ENCODE measurements at regions not wholly inside any gene's neighbourhood (a gene's known extent, or its start where the extent isn't known, plus 50 kb on each side); places are given as distances from the start of the nearest gene placed in this dataset.

DNA sequence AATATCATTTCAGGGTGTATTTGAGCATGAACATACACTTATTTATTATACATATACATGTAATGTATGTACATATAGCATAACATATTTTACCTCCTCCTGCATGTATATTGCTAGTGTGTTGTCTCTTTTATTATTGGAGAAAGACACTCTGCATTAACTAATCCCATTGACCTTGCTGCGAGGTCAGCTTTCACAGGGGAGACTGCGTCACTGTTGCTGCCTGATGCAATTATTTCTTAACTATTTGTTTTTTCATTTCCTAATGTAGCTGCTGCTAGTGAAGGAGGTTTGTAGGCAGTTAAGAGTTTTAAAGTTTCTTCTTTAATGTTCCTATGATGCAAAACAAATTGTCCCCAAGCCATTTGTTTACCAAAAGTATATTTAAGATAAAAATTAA lies 185.4 kb upstream of the CNTN5 start:
- no peaks in the 10 kb centered on the region for H3K4me1 Mint-ChIP-seq

DNA sequence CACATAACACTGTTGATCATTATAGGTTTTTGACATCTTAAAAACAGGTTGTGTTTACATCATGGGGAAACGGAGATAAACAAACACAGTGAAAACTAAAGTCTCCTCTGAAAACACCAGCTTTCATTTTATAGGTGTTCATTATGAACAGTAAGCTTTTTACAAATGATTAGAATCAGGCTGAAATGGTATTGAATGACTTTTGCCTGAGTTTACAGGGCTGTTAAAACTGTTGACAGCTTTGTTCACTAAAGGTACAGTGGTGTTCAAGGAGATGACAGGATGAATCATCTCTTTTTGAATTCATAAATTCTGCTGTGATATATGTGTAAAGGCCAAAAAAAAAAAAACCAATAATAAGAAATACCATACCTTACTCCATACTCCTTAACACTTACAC lies 184.6 kb upstream of the CNTN5 start:
- no peaks in the 10 kb centered on the region for H3K27me3 ChIP-seq
- H3F3A ChIP-seq (ENCODE audit: low read depth): no peaks in the 10 kb centered on the region
- H3K79me2 ChIP-seq (ENCODE audit: low read depth): no peaks in the 10 kb centered on the region
- no peak overlapping the region for H3K4me2 ChIP-seq
- H3K4me3 ChIP-seq: no peak overlapping the region
- no peaks in the 10 kb centered on the region for H3K9me3 Mint-ChIP-seq
- no peaks in the 10 kb centered on the region for H3K27me3 Mint-ChIP-seq (ENCODE audit: insufficient read depth, low read depth)
- no peaks in the 10 kb centered on the region for H4K20me1 ChIP-seq (ENCODE audit: low read depth)
- H2AFZ ChIP-seq (replicated peaks): no peak overlapping the region
- H3K36me3 ChIP-seq: no peaks in the 10 kb centered on the region
- no peak overlapping the region for H3K9ac ChIP-seq
- H3K4me1 Mint-ChIP-seq: no peaks in the 10 kb centered on the region
- H3K27ac ChIP-seq: no peak overlapping the region
- H3K9me3 ChIP-seq (ENCODE audit: low read depth): no peaks in the 10 kb centered on the region
- no peak overlapping the region for H3K27ac Mint-ChIP-seq
- TF ChIP-seq, protein P1, sequence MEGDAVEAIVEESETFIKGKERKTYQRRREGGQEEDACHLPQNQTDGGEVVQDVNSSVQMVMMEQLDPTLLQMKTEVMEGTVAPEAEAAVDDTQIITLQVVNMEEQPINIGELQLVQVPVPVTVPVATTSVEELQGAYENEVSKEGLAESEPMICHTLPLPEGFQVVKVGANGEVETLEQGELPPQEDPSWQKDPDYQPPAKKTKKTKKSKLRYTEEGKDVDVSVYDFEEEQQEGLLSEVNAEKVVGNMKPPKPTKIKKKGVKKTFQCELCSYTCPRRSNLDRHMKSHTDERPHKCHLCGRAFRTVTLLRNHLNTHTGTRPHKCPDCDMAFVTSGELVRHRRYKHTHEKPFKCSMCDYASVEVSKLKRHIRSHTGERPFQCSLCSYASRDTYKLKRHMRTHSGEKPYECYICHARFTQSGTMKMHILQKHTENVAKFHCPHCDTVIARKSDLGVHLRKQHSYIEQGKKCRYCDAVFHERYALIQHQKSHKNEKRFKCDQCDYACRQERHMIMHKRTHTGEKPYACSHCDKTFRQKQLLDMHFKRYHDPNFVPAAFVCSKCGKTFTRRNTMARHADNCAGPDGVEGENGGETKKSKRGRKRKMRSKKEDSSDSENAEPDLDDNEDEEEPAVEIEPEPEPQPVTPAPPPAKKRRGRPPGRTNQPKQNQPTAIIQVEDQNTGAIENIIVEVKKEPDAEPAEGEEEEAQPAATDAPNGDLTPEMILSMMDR (IDR thresholded peaks at IDR 0.05): no peak
- TF ChIP-seq EZH2 (IDR thresholded peaks at IDR 0.05): no peak
- H3K36me3 Mint-ChIP-seq: no peaks in the 10 kb centered on the region
- DNase-seq (ENCODE audit: low spot score): no peak
- no peak overlapping the region for H3K4me3 Mint-ChIP-seq
- H3K4me1 ChIP-seq: no peaks in the 10 kb centered on the region

More for the DNA sequence above, 185.4 kb upstream of the CNTN5 start:
- no peaks in the 10 kb centered on the region for H3K36me3 Mint-ChIP-seq
- Histone ChIP-seq H3K36me3 (no peaks in the 10 kb centered on the region), H3K4me1 (no peaks in the 10 kb centered on the region), H3K79me2 (ENCODE audit: low read depth) (no peaks in the 10 kb centered on the region), H3K9me3 (ENCODE audit: low read depth) (no peaks in the 10 kb centered on the region), H4K20me1 (ENCODE audit: low read depth) (no peaks in the 10 kb centered on the region), H3K4me3 (no peak overlapping the region), H3K9ac (no peak overlapping the region), H3K27ac (no peak overlapping the region), H3K4me2 (no peak overlapping the region), H3K27me3 (no peaks in the 10 kb centered on the region), H3F3A (ENCODE audit: low read depth) (no peaks in the 10 kb centered on the region), H2AFZ (replicated peaks) (no peak overlapping the region)
- H3K9me3 Mint-ChIP-seq: no peaks in the 10 kb centered on the region
- no peak for DNase-seq (ENCODE audit: low spot score)
- no peaks in the 10 kb centered on the region for H3K27me3 Mint-ChIP-seq (ENCODE audit: insufficient read depth, low read depth)
- no peak overlapping the region for H3K4me3 Mint-ChIP-seq
- no peak for TF ChIP-seq EZH2 (IDR thresholded peaks at IDR 0.05)
- TF ChIP-seq, protein P1 (IDR thresholded peaks at IDR 0.05): no peak
- TF ChIP-seq EZH2phosphoT487 (IDR thresholded peaks at IDR 0.05): no peak
- no peak overlapping the region for H3K27ac Mint-ChIP-seq

DNA sequence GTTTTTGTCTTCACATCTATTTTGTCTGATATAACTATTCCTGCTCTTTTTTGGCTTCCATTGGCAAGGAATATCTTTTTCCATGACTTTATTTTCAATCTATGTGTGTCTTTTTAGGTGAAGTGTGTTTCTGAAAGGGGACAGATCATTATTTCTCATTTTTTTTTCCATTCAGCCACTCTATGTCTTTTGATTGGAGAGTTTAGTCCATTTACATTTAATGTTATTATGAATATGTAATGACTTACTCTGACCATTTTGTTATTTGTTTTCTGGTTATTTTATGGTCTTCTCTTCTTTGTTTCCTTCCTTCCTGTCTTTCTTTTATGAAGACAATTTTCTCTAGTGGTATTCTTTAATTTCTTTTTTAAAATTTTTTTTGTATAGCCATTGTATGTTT lies 178.6 kb upstream of the CNTN5 start:
- H3K9ac ChIP-seq: no peak overlapping the region
- no peak for TF ChIP-seq EZH2 (IDR thresholded peaks at IDR 0.05)
- TF ChIP-seq, protein P1 (IDR thresholded peaks at IDR 0.05): no peak
- TF ChIP-seq EZH2phosphoT487 (IDR thresholded peaks at IDR 0.05): no peak
- Mint-ChIP-seq H3K27me3 (ENCODE audit: insufficient read depth, low read depth) (no peaks in the 10 kb centered on the region), H3K9me3 (peaks cover 3% of the 10 kb centered on the region), H3K27ac (no peak overlapping the region), H3K4me3 (no peak overlapping the region), H3K36me3 (no peaks in the 10 kb centered on the region), H3K4me1 (no peaks in the 10 kb centered on the region)
- H3K27me3 ChIP-seq: no peaks in the 10 kb centered on the region
- H3K4me3 ChIP-seq: no peak overlapping the region
- no peak overlapping the region for H3K27ac ChIP-seq
- H3K4me2 ChIP-seq: no peak overlapping the region
- no peak overlapping the region for H2AFZ ChIP-seq (replicated peaks)
- no peak for DNase-seq (ENCODE audit: low spot score)
- H3K36me3 ChIP-seq: no peaks in the 10 kb centered on the region
- no peaks in the 10 kb centered on the region for H4K20me1 ChIP-seq (ENCODE audit: low read depth)
- no peaks in the 10 kb centered on the region for H3K4me1 ChIP-seq
- H3F3A ChIP-seq (ENCODE audit: low read depth): no peaks in the 10 kb centered on the region
- H3K9me3 ChIP-seq (ENCODE audit: low read depth): no peaks in the 10 kb centered on the region
- H3K79me2 ChIP-seq (ENCODE audit: low read depth): no peaks in the 10 kb centered on the region

DNA sequence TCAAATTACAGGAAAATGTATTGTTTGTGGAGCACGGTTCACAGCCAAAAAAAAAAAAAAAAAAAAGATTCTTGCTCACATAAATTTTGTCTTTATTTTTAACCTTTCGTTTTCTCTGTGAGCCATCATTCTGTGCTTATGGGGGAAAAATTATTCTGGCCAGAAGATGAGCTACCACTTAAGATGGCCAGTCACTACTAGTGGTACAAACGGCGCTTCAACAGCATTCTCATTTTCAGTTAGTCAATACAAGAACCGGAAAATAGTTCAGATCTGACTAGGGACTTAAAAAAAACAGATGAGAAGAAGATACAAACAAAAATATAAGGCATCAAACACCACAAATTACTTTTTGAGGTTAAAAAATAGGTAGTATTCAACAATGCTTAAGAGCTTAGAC lies 158.6 kb upstream of the CNTN5 start:
- no peaks in the 10 kb centered on the region for H3K4me1 ChIP-seq
- H4K20me1 ChIP-seq (ENCODE audit: low read depth): no peaks in the 10 kb centered on the region
- DNase-seq (ENCODE audit: low spot score): no peak
- no peaks in the 10 kb centered on the region for H3K36me3 Mint-ChIP-seq
- H3K9me3 Mint-ChIP-seq: no peaks in the 10 kb centered on the region
- no peaks in the 10 kb centered on the region for H3K36me3 ChIP-seq
- no peak overlapping the region for H3K4me2 ChIP-seq
- H3F3A ChIP-seq (ENCODE audit: low read depth): no peaks in the 10 kb centered on the region
- H3K9ac ChIP-seq: no peak overlapping the region
- H3K27me3 ChIP-seq: no peaks in the 10 kb centered on the region
- H3K27me3 Mint-ChIP-seq (ENCODE audit: insufficient read depth, low read depth): no peaks in the 10 kb centered on the region
- no peak overlapping the region for H3K27ac Mint-ChIP-seq
- H3K4me3 ChIP-seq: no peak overlapping the region
- H3K9me3 ChIP-seq (ENCODE audit: low read depth): no peaks in the 10 kb centered on the region
- no peak overlapping the region for H3K4me3 Mint-ChIP-seq
- TF ChIP-seq, protein P1 (IDR thresholded peaks at IDR 0.05): no peak
- TF ChIP-seq EZH2phosphoT487 (IDR thresholded peaks at IDR 0.05) (no peak), EZH2 (IDR thresholded peaks at IDR 0.05) (no peak)
- H3K27ac ChIP-seq: no peak overlapping the region
- H3K4me1 Mint-ChIP-seq: no peaks in the 10 kb centered on the region
- no peak overlapping the region for H2AFZ ChIP-seq (replicated peaks)
- H3K79me2 ChIP-seq (ENCODE audit: low read depth): no peaks in the 10 kb centered on the region
